ENCODE measurements at regions not wholly inside any gene's neighbourhood (a gene's known extent, or its start where the extent isn't known, plus 50 kb on each side); places are given as distances from the start of the nearest gene placed in this dataset.
"Not testable (repeated sequence)": the region's sequence is repeated elsewhere in the genome, so short reads cannot be mapped to it uniquely, and the experiment has no call there.

DNA sequence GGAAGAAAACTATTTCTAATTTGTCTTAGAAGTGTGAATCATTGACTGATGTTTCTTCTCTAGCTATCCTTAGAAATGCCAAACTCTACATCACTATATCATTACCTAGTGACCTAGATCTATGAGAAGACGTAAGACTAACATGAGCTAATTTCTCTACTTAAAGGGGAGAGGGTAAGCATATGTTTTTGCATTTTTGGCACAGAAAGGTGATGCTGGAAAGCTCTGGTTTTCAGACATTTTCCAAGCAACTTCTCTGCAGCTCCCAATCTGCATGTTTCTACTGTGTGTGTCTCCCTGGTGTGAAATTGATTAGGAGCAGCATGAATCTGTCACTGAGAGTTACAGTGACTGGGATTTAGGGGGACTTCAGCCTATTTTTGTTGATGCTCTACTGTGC, 235.2 kb upstream of the LINC00305 start:
- DNase-seq, result no peak

DNA sequence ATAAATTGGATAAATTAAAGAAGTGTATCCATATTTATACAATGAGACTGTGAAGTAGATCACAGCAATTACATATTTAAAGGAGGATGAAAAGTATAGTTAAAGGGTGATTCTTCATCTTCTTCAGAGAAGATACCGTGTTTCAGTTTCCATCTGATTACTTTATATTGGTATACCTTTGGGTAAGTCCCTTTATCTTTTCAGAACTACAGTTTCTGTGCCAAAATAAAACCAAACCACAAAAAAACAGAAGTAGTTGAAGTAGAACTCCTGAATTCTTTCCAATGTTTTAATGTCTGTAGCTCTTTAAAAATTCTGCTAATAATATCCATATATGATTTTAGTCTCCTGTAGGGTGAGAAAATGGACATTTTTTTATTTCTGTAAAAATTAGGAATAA, 231.2 kb upstream of the LINC00305 start:
- DNase-seq, result no peak

DNA sequence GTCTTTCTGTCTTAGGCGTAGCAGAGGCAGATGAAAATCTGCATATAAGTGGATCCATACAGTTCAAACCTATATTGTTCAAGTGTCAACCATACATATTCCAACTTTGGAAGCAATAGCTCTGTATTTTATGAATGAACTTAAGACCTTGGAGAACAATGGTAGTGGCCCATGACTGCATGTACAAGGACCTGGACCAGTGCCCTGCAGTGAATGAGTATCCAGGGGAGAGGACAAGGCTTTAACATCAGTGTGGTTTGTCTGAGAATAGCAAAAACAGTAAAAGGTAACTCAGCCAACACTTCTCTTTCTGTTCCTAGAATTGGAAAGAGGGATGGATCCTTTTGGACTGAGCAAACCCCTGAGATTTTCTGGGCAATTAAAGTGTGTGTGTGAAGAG, 230.8 kb upstream of the LINC00305 start:
- no peak for DNase-seq

DNA sequence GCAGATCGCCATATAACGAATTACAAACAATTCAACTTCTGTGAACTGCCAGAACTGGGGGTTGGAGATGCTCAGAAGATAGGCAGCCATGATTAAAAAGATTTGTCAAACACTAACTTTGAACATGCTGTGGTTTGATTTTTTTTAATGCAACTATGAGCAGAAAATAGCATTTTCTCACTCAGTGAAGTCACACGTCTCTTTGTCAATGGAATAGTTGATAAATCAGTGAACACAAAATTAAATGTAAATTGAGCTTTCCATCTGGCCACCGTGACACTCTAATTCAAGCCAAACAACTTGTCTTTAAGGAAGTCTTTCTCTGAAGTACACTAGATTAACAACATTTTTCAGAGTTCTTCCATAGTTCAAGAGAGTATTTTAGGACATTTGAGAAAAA, 228.6 kb upstream of the LINC00305 start:
- no peak for DNase-seq

DNA sequence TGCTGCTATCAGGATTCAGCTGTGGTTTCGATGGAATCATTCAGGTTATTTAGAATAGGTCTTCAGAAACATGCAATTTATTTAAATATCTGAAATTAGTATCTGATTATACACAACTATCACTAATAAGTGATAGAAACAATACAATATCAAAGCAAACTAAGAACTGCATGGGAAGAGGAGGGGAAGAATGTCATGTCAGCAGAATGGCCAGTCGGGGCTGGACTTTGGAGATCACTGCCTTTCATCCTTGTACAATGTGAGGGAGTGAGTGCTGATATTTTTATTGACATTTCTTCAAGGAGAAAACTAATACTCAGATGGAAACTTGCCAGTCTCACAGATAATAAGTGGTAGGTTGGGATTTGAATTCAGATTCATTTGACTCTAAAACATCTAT, 224.0 kb upstream of the LINC00305 start:
- no peak for DNase-seq

DNA sequence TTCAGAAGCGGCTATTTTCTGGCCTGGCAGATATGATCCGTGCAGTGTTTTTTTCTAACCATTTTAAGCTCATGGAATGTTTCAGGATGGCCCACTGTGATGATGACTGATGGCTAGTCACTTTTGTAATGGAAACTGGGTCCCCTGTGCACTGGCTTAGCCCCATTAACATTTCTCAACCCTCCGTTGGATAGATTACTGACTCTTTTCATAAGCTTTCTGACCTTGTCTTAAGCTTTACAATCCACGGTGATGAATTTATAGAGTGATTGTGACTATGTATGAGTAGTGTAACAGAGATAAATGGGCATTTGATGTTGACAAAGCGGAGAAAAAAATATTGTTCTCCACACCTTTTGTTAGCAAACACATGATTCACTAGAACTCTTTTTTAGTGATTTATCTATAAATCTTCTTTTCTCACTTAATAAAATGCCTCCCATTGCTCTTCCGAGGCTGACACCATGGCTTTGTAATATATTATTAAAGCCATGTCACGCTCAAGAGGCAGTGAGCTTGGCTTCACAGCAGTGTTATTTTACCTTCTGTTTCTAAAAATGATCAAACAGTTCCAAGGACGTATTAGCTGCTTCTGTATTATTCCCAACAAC, 221.0 kb upstream of the LINC00305 start:
- DNase-seq, result not testable (repeated sequence)

DNA sequence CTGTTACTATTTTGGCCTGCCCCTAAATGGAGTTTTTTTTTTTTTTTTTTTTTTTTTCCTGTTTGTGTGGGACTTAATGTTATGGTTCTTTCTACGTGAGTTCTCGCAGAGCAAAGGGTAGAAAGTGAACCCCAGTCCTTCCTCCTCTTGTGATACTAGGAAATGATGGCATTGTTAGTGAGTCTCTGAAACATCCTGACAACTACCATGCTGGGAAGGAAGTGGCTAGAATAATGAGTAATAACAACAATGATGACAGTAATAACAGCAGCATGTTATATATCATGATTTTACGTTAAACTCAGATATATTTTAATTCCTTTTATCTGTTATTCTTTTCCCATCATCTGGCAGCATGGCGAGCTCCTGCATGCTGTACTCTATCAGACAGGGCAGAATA, 216.2 kb upstream of the LINC00305 start:
- no peak for DNase-seq

DNA sequence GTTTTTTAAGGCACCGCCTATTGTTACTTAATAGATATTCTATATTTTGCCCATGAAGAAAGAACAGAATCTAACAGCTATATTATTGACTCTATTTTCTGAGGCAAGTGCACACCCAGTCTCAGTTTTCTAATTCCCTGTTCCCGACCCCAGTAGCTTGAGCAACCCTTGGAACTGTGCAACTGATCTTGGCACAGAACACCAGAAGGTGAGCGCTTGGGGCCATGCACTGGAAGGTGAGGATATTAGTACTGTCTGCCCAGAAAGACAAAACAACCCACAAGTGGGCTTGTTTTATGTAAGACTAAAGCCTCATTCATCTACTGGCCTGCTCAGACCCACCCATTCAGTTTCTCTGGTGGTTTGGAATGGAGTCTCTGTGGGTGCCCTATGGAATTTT, 188.8 kb upstream of the LINC00305 start:
- no peak for DNase-seq

DNA sequence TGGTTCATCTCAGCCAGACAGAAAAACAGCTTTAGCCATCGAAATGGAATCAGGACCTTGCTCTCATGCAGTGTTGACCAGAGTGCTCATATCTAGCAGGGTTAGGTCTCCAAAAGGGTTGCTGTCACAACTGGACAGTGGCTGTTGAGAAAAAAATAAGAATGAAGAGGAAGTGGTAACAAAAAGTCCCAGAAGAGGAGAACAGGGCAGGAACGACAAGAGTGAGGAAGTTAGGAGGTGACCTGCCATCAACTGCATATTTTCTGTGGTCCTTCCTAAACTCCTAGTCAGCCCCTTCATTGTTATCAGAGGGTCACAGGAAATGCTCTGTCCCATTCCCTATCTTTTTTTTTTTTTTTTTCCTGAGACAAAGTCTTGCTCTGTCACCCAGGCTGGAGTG, 188.1 kb upstream of the LINC00305 start:
- DNase-seq, result no peak

DNA sequence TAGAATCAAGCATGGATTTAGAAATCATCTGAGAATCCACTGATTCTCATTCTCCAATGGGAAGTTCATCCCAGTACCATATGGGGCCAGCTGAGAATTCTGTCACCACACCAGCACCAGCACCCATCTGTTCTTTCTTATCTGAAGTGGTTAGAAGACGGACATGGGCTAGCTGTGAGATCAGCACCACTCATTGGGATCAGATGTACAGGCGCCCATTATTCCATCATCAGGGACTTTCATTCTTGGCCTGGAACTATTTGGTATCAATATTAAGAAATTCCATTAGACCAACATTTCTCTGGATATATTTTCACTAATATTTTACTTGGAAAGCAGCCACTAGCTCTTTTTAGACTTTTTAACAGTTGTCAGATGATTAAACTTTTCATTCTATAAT, 185.9 kb upstream of the LINC00305 start:
- DNase-seq, result no peak

DNA sequence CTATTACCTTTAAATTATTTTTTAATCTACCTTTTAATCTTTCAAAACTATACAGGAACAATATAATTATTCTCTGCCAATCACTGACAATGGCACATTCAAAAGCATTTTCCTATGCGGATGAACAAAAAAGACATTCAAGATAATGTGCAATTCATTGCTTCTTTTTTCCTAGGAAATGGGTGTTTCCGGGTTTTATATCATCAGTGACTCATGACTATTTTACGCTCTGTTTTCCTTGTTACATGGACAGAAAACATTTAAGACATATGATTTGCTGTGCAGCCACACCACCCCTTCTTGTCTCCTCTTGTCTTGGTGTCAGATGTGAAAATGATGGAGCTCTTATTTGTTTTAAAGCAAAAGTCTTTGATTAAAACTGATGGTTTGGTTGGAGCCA, 184.7 kb upstream of the LINC00305 start:
- no peak for DNase-seq

DNA sequence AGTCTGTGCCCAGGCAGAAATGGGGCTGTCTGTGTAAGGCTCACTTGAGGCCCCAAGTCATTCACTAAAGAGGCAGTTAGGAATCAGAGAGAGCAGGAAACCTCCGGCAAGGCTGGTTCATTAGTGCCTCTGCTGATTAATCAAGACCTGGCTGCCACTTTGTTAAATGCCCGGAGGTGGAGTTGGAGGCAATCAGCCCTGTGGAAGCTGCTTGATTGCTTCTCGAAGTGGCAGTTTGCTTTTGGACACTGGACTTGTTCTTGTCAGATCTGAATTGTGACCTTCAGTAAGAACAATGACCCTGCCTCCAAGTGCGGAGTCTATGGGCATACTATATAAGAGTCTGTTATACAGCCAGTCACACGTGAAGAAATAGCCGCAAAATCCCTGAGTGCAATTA, 183.9 kb upstream of the LINC00305 start:
- no peak for DNase-seq

DNA sequence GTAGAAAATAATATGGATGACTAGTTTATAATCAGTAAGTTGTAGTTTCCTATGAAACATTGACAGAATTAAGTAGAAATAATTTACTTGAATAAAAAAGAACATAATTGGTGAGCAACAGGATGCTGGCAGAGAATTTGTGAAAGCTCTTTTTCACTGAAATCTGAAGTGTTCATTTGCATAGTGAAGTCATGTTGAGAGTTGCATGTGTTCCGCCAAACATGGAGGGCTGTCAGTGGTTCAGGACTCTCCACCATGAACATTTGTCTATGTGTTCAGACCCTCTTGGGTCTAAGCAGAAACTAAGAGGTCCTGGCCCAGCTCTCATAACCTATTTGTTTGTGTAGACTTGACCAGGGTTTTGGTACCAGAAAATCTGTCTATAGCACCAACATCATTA, 182.5 kb upstream of the LINC00305 start:
- no peak for DNase-seq

DNA sequence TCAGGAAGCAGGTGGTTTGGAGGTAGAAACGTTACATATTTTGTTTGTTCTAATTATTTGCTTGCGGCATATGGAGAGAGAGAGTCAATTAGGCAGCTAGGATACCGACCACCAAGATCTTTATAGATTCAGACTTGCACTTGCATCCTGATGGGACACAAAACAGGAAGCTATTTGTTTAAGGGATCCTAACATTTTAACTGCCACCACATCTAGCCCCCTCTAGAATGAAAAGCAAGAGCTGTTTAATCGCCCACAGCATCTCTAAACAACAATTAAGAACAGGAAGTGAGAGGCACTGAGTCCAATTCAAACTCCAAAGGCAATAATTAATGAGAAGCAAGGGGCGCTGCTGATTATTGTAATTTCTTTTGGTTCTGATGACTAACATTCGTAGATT, 182.0 kb upstream of the LINC00305 start:
- no peak for DNase-seq

DNA sequence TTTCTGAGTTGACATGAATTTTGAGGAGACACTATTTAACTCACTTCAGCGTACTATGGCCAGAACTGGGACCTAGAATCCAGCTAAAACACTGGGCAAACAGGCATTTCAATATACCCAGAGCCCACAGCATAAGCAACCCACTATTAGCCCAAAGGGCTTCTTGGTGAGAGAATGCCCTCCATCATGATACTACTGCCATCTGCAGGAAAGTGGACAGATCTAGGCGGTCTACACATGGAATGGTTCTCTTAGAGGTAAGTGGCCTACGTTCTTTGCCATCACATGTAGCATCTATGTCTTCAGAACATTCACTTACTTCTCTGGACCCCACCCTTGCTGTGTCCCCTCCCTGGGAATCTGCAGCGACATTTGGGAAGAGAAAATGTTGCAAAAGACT, 181.3 kb upstream of the LINC00305 start:
- DNase-seq, result no peak

DNA sequence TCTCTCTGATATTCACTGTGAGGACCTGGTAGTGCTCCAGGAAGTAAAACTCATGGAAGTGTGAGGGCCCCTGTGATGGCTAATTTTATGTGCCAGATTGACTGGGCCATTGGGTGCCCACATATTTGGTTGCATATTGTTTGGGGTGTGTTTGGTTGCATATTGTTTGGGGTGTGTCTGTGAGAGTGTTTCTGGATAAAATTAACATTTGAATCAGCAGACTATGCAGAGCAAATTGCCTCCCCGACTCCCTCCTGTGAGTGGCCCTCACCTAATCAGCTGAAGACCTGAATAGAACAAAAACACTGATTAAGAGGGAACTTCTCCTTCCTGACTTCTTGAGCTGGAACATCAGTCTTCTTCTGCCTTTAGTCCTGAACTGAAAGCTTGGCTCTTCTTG, 173.3 kb upstream of the LINC00305 start:
- no peak for DNase-seq

DNA sequence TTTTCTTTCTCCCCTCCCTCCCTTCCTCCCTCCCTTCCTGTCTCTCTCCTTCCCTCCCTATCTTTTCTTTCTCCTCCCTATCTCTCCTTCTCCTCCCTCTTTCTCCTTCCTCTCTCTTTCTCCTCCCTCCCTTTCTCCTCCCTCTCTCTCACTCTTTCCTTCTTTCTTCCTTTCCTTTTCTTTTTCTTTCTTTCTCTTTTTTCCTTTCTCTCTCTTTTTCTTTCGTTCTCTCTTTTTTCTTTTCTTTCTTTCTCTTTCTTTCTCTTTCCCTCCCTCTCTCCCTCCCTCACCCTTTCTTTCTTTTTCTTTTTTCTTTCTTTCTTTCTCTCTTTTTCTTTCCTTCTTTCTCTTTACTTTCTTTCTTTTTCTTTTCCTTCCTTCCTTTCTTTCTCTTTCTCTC, 169.7 kb upstream of the LINC00305 start:
- no peak for DNase-seq

DNA sequence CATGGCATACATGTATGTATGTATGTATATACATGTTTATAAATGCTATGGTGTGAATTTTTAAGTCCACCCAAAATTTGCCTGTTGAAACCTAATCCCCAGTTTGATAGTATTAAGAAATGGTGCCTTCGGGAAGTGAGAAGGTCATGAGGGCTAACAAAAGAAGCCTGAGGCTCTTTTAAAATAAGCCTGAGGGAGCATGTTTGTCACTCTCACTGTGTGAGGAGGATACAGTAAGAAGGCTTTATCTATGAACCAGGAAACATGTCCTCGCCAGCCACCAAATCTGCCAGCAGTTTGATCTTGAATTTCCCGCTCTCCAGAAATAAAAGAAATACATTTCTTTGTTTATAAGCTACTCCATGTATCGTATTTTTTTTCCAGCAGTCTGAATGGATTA, 163.0 kb upstream of the LINC00305 start:
- DNase-seq, result no peak

DNA sequence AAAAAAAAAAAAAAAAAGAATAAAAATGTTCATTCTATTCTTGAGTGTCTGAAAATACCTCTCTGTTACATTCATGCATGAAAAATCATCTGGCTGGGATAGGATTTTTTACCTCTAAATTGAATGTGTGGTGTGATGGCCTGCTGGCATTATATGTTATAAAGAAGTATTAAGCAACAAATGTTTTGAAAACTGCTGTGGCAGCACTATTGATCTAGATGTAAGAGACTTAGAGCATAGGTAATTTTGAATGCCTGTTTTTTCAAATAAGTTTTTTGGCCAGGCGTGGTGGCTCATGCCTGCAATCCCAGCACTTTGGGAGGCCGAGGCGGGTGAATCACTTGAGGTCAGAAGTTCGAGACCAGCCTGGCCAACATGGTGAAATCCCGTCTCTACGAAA, 147.0 kb upstream of the LINC00305 start:
- DNase-seq, result no peak

DNA sequence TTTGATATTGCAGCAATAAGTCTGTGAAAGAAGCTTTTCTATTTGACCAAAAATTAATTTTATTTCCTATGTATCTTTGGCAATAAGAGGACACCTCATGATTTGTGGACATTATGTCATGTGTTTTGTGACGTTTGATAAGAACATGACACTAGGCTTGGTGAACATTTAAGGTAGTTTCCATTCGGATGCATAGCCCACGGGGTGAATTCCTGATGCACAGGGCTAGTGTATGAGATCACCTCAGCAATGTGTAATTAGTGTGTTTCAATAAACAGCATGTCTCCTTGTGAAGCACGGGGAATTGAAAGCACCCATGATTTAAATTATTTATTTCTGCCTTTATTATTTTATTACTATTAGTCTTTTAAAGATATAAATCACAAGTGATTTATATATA, 146.1 kb upstream of the LINC00305 start:
- DNase-seq, result no peak

DNA sequence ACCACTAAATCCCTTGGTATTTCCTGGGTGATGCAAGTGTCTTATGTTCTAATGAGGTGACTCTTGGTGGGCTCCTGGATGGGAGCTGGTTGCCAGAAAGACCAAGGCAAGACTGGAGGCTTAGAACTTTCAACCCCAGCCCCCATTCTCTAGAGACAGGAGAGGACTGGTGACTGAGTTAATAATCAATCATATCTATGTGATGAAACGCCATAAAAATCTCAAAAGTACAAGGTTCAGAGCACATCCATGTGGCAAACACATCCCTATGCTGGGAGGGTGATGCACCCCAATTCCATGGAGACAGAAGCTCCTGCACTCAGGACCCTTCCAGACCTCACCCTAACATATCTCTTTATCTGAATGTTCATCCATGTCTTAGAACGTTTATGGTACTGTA, 139.5 kb upstream of the LINC00305 start:
- DNase-seq, result no peak

DNA sequence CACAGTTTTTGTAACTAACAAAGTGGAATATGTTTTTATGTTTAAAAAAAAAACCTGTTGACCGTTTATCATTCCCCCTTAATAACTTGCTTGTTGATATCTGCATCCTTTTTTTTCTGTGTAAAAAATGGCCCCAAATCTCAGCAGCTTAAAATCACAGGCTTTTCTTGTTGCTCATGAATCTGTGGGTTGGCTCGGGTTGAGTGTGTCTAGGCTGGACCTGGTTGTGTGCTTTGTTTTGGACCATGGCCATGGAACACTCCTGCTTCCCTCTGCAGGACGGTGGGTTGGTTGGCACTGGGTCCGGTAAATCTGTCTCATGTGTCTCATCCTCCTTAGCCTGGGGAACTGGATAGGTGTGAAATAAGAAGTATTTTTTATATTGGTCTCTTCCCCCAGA, 139.0 kb upstream of the LINC00305 start:
- DNase-seq, result no peak

DNA sequence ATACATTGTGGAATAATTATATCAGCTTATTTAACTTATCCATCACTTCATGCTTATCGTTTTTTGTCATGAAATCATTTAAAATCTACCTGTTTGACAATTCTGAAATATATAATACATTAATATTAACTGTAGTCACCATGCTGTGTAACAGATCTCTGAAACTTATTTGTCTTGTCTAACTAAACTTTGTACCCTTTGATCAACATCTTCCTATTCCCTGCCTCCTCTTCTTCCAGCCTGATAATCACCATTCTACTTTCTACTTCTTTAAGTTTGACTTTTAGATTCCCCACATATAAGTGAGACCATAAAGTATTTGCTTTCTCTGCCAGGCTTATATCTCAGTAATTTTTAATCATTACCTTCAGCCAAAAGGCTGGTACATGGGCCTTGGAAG, 134.2 kb upstream of the LINC00305 start:
- DNase-seq, result no peak

DNA sequence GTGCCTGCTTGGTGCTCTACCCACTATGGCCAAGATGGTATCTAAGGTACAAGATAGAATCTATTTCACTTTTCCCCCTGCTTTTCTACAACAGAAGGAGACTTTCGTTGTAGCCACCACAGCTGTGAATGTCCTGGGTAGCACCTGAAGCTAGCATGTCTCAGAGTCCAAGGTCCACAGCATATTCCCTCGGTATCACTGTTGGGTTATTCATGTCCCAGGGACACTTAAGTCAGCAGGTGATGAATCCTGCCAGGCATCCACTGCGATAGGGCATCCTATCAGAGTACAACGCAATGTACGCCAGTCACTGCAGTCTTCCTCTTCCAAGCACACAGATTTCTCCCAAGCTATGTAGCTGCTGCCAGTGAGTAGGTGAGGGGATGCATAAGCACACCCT, 129.1 kb upstream of the LINC00305 start:
- DNase-seq, result no peak

DNA sequence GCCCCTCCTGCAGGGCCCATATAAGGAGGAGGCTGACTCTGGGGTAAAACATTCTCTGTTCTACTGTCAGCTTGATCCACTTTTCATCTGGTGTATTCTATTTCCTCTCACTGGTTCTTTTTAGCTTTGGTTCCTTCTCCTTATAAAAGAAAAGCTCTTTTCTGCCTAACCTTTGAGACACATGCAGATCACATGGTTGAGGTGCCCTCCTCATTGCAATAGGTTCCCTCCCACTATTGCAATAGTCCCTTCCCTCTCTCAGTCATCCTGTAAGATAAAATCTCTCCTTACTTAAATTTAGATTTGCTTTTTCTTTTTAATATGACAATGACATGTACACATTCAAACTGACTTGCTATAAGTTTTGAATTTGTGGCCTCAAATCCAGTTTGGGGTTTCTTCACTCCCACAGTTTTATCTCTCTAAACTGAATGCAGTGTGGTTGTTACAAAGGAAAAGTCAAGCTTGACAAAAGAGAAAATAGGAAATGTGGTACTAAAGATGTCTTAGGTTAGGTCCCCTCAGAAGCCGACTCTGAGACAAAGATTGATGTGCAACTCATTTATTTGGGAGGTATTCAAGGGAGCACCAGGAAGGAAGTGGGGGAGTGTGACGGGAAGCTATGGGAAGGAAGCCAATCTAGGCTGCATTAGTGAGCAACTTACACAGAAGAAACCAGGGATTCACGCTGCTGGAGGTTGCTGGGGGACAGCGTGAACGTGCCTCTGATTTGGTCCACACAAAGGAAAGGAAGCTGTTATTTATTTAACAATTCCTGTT, 127.6 kb upstream of the LINC00305 start:
- no peak for DNase-seq

Measured in kidney glomerular epithelial cell (primary cell).